Loucy (cell line): ENCODE measurements at regions not wholly inside any gene's neighbourhood (a gene's known extent, or its start where the extent isn't known, plus 50 kb on each side); places are given as distances from the start of the nearest gene placed in this dataset.

Experiments used
- H2AFZ ChIP-seq: fragments of 200-600 bp; sonication (generic); 2 replicates; pipeline ENCODE4 v1.6.0; 2016; ENCODE audit warnings: antibody characterized with exemption, mild to moderate bottlenecking, low read length, moderate library complexity
- H3F3A ChIP-seq: fragments of 200-600 bp; 2 replicates; pipeline ENCODE4 v1.6.0; 2016; ENCODE audit warnings: antibody characterized with exemption, low read depth, mild to moderate bottlenecking
- H3K27me3 ChIP-seq: fragments of 200-600 bp; sonication (generic); 2 replicates; pipeline ENCODE4 v1.6.1; 2014; ENCODE audit warnings: low read length, mild to moderate bottlenecking; ENCODE audit not compliant: insufficient read depth, poor library complexity, severe bottlenecking
- H3K36me3 ChIP-seq: fragments of 200-600 bp; sonication (generic); 2 replicates; pipeline ENCODE4 v1.6.1; 2016; ENCODE audit warnings: low read length; ENCODE audit not compliant: insufficient read depth
- H3K4me1 ChIP-seq: fragments of 200-600 bp; sonication (generic); 2 replicates; pipeline ENCODE4 v1.5.1; 2014; ENCODE audit warnings: low read length, mild to moderate bottlenecking; ENCODE audit not compliant: insufficient read depth, poor library complexity, severe bottlenecking
- H3K4me2 ChIP-seq: fragments of 200-600 bp; sonication (generic); 2 replicates; pipeline ENCODE4 v1.6.0; 2014; ENCODE audit warnings: antibody characterized with exemption, low read length, low read depth, mild to moderate bottlenecking; ENCODE audit not compliant: poor library complexity, severe bottlenecking
- H3K4me3 ChIP-seq: fragments of 200-600 bp; sonication (generic); 2 replicates; pipeline ENCODE4 v1.5.1; 2014; ENCODE audit warnings: low read length, mild to moderate bottlenecking, mixed read lengths; ENCODE audit not compliant: poor library complexity, severe bottlenecking
- H3K79me2 ChIP-seq: fragments of 200-600 bp; sonication (generic); 2 replicates; pipeline ENCODE4 v1.6.1; 2014; ENCODE audit warnings: low read length; ENCODE audit not compliant: insufficient read depth
- H3K9ac ChIP-seq: fragments of 200-600 bp; sonication (generic); 2 replicates; pipeline ENCODE4 v1.6.0; 2014; ENCODE audit warnings: mild to moderate bottlenecking, low read depth, low read length, moderate library complexity; ENCODE audit not compliant: poor library complexity, severe bottlenecking
- H3K9me2 ChIP-seq: fragments of 200-600 bp; sonication (generic); replicated peaks from 2 replicates; pipeline ENCODE4 v1.6.1; 2016; ENCODE audit warnings: low read depth, low read length, mixed read lengths
- H3K9me3 ChIP-seq: fragments of 200-600 bp; sonication (generic); 2 replicates; pipeline ENCODE4 v1.6.1; 2014; ENCODE audit warnings: mild to moderate bottlenecking, antibody characterized with exemption, low read length, low read depth; ENCODE audit not compliant: insufficient read depth
- H4K20me1 ChIP-seq: fragments of 200-600 bp; sonication (generic); 2 replicates; pipeline ENCODE4 v1.6.0; 2014; ENCODE audit warnings: antibody characterized with exemption, low read length, mild to moderate bottlenecking; ENCODE audit not compliant: insufficient read depth, poor library complexity, severe bottlenecking
- EZH2phosphoT487 ChIP-seq: fragments of 200-600 bp; IDR thresholded peaks from 2 replicates; pipeline ENCODE4 v1.6.1; 2018; ENCODE audit warnings: antibody characterized with exemption, mild to moderate bottlenecking, moderate library complexity, borderline replicate concordance
- TF ChIP-seq, protein P1 (sequence below): fragments of 200-600 bp; sonication (generic); conservative IDR thresholded peaks from 2 replicates; pipeline ENCODE4 v1.5.1; 2014; ENCODE audit warnings: mild to moderate bottlenecking, antibody characterized with exemption, low read length

DNA sequence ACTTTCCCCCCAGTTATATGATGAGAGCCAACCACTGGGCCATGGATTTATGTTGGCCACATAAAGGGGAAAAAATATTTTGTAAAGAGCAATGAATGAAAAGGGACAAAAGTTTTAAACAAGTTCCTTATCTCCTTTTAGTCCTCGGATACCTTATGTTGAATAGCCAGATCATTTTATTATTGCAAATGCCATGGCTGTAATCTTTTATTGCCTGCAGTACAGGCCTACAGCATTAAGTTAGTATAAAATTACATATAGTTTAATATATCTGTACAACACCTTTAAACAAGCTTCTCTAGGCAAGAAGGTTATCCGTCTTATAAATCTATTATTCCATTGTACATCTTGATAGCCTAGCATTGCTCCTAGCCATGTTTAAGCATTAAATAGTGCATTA, 93.9 kb upstream of the SLC35B3 start:
- Histone ChIP-seq H3K36me3 (no peaks in the 10 kb centered on the region), H3K9me3 (no peaks in the 10 kb centered on the region), H3K4me2 (no peak overlapping the region), H4K20me1 (no peaks in the 10 kb centered on the region), H3K4me1 (no peaks in the 10 kb centered on the region), H3K9me2 (no peaks in the 10 kb centered on the region), H3F3A (no peaks in the 10 kb centered on the region), H3K9ac (no peak overlapping the region), H3K4me3 (no peak overlapping the region), H3K27me3 (no peaks in the 10 kb centered on the region), H2AFZ (no peak overlapping the region), H3K79me2 (no peaks in the 10 kb centered on the region)
- TF ChIP-seq, protein P1, sequence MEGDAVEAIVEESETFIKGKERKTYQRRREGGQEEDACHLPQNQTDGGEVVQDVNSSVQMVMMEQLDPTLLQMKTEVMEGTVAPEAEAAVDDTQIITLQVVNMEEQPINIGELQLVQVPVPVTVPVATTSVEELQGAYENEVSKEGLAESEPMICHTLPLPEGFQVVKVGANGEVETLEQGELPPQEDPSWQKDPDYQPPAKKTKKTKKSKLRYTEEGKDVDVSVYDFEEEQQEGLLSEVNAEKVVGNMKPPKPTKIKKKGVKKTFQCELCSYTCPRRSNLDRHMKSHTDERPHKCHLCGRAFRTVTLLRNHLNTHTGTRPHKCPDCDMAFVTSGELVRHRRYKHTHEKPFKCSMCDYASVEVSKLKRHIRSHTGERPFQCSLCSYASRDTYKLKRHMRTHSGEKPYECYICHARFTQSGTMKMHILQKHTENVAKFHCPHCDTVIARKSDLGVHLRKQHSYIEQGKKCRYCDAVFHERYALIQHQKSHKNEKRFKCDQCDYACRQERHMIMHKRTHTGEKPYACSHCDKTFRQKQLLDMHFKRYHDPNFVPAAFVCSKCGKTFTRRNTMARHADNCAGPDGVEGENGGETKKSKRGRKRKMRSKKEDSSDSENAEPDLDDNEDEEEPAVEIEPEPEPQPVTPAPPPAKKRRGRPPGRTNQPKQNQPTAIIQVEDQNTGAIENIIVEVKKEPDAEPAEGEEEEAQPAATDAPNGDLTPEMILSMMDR, result no peak
- TF ChIP-seq EZH2phosphoT487, result no peak

DNA sequence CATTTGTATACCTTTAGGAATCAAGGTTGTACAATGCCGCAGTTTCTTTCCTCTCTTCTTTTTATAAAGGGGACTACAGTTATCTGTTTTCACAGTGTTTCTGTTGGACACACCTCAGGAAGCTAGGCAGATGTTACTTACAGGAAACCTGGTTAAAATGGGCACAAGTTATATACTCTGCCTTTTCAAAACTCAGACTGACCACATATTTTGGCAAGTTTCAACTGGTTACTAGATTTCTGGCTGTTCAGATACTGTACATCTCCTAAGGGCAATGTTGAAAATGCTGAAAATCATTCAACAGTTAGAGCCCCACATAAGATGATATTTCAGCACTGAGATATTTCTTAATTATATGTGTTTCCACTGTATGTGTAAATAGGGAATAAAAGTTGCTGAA, 92.5 kb upstream of the SLC35B3 start:
- H3K36me3 ChIP-seq, result no peaks in the 10 kb centered on the region
- H2AFZ ChIP-seq, result no peak overlapping the region
- no peaks in the 10 kb centered on the region for H3K27me3 ChIP-seq
- TF ChIP-seq, protein P1, result no peak
- no peak for TF ChIP-seq EZH2phosphoT487
- no peaks in the 10 kb centered on the region for H3K9me2 ChIP-seq
- H3K9me3 ChIP-seq, result no peaks in the 10 kb centered on the region
- H3K79me2 ChIP-seq, result no peaks in the 10 kb centered on the region
- no peak overlapping the region for H3K9ac ChIP-seq
- no peaks in the 10 kb centered on the region for H3F3A ChIP-seq
- no peak overlapping the region for H3K4me3 ChIP-seq
- no peaks in the 10 kb centered on the region for H3K4me1 ChIP-seq
- no peaks in the 10 kb centered on the region for H4K20me1 ChIP-seq
- H3K4me2 ChIP-seq, result no peak overlapping the region

DNA sequence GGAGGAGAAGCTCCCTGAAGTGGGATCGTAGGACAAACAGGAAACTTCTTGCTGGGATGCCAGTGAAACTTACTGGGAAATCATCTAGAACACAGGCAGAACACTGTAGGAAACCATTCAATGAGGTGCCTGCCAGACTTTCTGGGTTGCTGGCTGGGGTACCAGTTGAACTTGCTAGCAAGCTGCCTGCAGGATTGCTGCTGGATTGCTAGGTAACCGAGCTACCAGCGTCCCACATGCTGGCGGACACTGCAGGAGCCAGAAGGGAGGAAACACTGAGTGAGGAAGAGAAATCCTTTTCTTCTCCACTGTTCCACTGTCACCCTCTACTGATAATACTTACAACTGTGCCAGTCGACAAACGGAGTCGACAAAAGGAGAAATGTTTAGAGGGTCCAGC, 91.3 kb upstream of the SLC35B3 start:
- Histone ChIP-seq H3K9ac (no peak overlapping the region), H2AFZ (no peak overlapping the region), H3K27me3 (no peaks in the 10 kb centered on the region), H3K79me2 (no peaks in the 10 kb centered on the region), H3K9me2 (no peaks in the 10 kb centered on the region), H3K4me1 (no peaks in the 10 kb centered on the region), H4K20me1 (no peaks in the 10 kb centered on the region), H3K36me3 (no peaks in the 10 kb centered on the region), H3K4me2 (no peak overlapping the region), H3K4me3 (no peak overlapping the region), H3F3A (no peaks in the 10 kb centered on the region), H3K9me3 (no peaks in the 10 kb centered on the region)
- no peak for TF ChIP-seq EZH2phosphoT487
- TF ChIP-seq, protein P1, result no peak
